HL-60 (cell line): ENCODE measurements at regions not wholly inside any gene's neighbourhood (a gene's known extent, or its start where the extent isn't known, plus 50 kb on each side); places are given as distances from the start of the nearest gene placed in this dataset.

Source experiments
- DNase-seq, 2 experiments: peaks; one replicate each; pipeline ENCODE4 v3.0.0-alpha.2; 2010 to 2020; ENCODE audit warnings: low read depth in 1 of 2, low spot score in 1 of 2
- H3K27ac ChIP-seq: fragments of 250-450 bp; sonication (Bioruptor Pico); replicated peaks from 2 replicates; pipeline ENCODE4 v1.5.1; 2020; ENCODE audit warnings: mild to moderate bottlenecking, moderate library complexity
- H3K27me3 ChIP-seq: fragments of 250-450 bp; sonication (Bioruptor Pico); 2 replicates; pipeline ENCODE4 v1.5.1; 2021; ENCODE audit warnings: mild to moderate bottlenecking, moderate library complexity; ENCODE audit not compliant: insufficient read depth, poor library complexity, severe bottlenecking
- H3K4me3 ChIP-seq: replicated peaks from 2 replicates; pipeline ENCODE4 v1.5.1; 2011; ENCODE audit warnings: mild to moderate bottlenecking, control low read depth, low read length; ENCODE audit not compliant: insufficient read depth
- GABPA ChIP-seq: IDR thresholded peaks from 2 replicates; pipeline ENCODE4 v1.6.1; 2012; ENCODE audit warnings: low read depth
- POLR2AphosphoS5 ChIP-seq: IDR thresholded peaks from 2 replicates; pipeline ENCODE4 v1.6.1; 2012; ENCODE audit warnings: low read depth
- SPI1 ChIP-seq: IDR thresholded peaks from 2 replicates; pipeline ENCODE4 v1.6.1; 2012; ENCODE audit warnings: low read depth, mild to moderate bottlenecking, borderline replicate concordance
- TF ChIP-seq, protein P1 (sequence below): IDR thresholded peaks from one replicate; pipeline ENCODE4 v1.5.1; 2011; ENCODE audit warnings: low read length, control low read depth, inconsistent platforms; ENCODE audit not compliant: insufficient read depth
- TF ChIP-seq, protein P2 (sequence below): IDR thresholded peaks from 2 replicates; pipeline ENCODE4 v1.6.1; 2012; ENCODE audit warnings: low read depth; ENCODE audit not compliant: insufficient replicate concordance

DNA sequence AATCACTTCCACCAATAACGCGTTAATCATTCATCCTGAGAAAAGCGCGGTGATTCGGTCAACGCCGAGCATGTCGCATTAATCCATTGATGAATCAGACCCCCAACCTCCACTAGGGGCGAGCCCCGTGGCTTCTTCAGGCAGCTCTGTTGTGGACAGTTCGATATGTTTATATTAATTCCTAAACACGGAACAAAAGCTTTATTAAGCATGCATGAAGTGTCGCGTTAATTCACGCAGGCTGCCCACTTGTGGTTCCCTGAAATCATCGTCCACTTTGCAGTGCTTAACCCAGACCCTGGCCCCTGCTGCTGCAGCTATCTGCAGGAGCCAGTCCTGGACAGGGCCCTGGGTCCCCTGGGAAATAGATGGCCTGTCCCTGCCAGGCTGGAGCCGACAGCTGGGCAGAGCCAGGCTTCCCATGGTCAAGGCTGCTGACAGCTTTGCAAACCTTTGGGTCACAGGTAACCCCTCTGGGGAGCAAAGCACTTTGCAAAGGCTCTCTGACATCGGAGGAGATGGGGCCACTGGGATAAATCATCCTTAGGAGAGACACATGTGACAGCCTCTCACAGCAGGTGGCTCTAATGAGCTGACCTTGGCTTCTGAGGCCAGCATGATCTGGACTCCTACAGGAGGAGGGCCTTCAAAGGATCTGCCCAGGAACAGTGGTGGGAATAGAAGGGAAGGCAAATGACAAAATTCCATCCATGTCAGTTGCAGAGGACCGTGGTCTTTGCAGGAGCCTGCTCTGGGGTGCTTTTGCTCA, 137.0 kb upstream of the AJAP1 start:
- TF ChIP-seq GABPA (no peak), SPI1 (no peak), POLR2AphosphoS5 (no peak)
- TF ChIP-seq, protein P1, sequence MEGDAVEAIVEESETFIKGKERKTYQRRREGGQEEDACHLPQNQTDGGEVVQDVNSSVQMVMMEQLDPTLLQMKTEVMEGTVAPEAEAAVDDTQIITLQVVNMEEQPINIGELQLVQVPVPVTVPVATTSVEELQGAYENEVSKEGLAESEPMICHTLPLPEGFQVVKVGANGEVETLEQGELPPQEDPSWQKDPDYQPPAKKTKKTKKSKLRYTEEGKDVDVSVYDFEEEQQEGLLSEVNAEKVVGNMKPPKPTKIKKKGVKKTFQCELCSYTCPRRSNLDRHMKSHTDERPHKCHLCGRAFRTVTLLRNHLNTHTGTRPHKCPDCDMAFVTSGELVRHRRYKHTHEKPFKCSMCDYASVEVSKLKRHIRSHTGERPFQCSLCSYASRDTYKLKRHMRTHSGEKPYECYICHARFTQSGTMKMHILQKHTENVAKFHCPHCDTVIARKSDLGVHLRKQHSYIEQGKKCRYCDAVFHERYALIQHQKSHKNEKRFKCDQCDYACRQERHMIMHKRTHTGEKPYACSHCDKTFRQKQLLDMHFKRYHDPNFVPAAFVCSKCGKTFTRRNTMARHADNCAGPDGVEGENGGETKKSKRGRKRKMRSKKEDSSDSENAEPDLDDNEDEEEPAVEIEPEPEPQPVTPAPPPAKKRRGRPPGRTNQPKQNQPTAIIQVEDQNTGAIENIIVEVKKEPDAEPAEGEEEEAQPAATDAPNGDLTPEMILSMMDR, result no peak
- TF ChIP-seq, protein P2, sequence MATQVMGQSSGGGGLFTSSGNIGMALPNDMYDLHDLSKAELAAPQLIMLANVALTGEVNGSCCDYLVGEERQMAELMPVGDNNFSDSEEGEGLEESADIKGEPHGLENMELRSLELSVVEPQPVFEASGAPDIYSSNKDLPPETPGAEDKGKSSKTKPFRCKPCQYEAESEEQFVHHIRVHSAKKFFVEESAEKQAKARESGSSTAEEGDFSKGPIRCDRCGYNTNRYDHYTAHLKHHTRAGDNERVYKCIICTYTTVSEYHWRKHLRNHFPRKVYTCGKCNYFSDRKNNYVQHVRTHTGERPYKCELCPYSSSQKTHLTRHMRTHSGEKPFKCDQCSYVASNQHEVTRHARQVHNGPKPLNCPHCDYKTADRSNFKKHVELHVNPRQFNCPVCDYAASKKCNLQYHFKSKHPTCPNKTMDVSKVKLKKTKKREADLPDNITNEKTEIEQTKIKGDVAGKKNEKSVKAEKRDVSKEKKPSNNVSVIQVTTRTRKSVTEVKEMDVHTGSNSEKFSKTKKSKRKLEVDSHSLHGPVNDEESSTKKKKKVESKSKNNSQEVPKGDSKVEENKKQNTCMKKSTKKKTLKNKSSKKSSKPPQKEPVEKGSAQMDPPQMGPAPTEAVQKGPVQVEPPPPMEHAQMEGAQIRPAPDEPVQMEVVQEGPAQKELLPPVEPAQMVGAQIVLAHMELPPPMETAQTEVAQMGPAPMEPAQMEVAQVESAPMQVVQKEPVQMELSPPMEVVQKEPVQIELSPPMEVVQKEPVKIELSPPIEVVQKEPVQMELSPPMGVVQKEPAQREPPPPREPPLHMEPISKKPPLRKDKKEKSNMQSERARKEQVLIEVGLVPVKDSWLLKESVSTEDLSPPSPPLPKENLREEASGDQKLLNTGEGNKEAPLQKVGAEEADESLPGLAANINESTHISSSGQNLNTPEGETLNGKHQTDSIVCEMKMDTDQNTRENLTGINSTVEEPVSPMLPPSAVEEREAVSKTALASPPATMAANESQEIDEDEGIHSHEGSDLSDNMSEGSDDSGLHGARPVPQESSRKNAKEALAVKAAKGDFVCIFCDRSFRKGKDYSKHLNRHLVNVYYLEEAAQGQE, result no peak
- H3K27ac ChIP-seq, result no peak overlapping the region
- no peak for DNase-seq
- no peak overlapping the region for H3K4me3 ChIP-seq
- H3K27me3 ChIP-seq, result no peaks in the 10 kb centered on the region

DNA sequence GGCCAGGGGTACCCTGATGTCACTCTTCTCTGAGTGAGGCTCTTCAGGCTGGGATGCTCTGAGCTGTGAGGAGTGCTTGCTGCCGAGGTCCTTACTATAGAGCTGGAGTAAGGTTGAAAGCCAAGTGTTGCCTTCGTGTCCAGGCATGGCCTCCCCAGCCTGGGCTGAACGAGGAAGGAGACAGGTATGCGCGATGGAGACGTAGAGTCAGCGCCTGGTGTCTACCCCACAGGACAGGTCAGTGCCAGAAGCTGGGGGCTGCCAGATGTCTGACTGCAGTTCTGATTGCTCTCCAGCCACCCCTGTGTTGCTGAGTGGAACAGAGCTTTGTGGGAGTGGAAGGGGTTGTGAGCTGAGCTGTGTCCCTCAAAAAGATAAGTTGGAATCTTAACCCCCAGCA, 135.8 kb upstream of the AJAP1 start:
- TF ChIP-seq POLR2AphosphoS5 (no peak), GABPA (no peak), SPI1 (no peak)
- TF ChIP-seq, protein P1, result no peak
- TF ChIP-seq, protein P2, result no peak
- no peak overlapping the region for H3K4me3 ChIP-seq

DNA sequence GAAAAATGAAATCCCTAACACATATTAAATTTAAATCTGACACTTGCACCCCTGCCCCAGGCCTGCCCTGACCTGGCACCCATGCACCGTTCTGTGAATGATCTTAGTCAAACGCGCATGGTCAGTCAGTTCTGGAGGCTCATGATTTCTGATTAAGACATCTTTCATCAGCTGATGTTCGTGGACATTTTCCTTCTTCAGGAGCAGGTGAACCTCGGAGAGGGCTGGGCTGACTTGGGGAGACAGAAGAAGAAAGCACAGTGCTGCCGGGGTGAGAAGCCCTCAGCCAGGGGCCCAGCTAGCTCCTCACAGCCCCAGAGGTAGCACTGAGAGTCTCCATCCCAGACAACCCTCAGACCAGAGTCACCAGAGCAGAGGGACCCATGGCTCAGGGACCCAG, 134.5 kb upstream of the AJAP1 start:
- DNase-seq, result no peak
- no peak overlapping the region for H3K27ac ChIP-seq
- H3K4me3 ChIP-seq, result no peak overlapping the region
- no peak for TF ChIP-seq POLR2AphosphoS5
- TF ChIP-seq, protein P1, result no peak
- TF ChIP-seq, protein P2, result no peak
- TF ChIP-seq SPI1, result no peak
- TF ChIP-seq GABPA, result no peak
- H3K27me3 ChIP-seq, result no peaks in the 10 kb centered on the region

More for the DNA sequence above, 135.8 kb upstream of the AJAP1 start:
- no peak overlapping the region for H3K27ac ChIP-seq
- no peaks in the 10 kb centered on the region for H3K27me3 ChIP-seq
- DNase-seq, result no peak
